ENCODE measurements at regions not wholly inside any gene's neighbourhood (a gene's known extent, or its start where the extent isn't known, plus 50 kb on each side); places are given as distances from the start of the nearest gene placed in this dataset.

DNA sequence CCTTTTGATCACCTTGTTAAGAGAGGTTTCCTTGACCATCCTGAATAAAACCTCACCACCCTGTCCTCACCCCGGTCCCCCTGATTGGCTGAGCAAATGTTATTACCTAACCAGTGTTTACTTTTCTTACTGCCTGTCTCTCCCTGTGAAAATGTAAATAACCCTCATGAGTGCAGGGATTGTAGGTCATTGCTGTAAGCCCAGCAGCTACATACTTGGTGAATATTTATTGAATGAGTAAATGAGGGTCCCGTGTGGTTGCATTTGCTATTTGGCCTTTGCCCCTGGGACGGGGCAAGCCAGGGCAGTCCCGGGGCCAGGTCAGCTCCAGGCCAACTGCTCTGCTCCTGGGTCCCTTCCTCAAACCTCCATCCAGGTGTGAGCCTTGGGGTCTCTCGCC is 55.5 kb upstream of the CLCN4 start:
- H3K27ac ChIP-seq (ENCODE audit: low read depth in 2 of 2, low read length in 1 of 2): no peak overlapping the region
- H2AFZ ChIP-seq (ENCODE audit: low read depth): no peak overlapping the region
- 21% methylated on average over 1 of the region's 5 CpGs for WGBS (ENCODE audit: low lambda C conversion rate)
- CTCF ChIA-PET: interaction anchor here (1.9 kb wide), 1 partner anchor 18 kb away, joined by 6 read pairs; no protein-coding TSS in a partner anchor
- H3K36me3 ChIP-seq (replicated peaks in 1 of 2; ENCODE audit: control insufficient read depth in 1 of 2, insufficient read depth in 2 of 2, low read length in 1 of 2): peaks cover 0 to 2% of the 10 kb centered on the region in 2 experiments
- H3K4me2 ChIP-seq: no peak overlapping the region
- no peak overlapping the region for H3K9ac ChIP-seq
- no peaks in the 10 kb centered on the region for H3K9me3 ChIP-seq
- DNase-seq: no peak
- no peaks in the 10 kb centered on the region for H3K79me2 ChIP-seq (ENCODE audit: insufficient read depth)
- POLR2A ChIA-PET: no interaction called here
- TF ChIP-seq MAX (IDR thresholded peaks at IDR 0.05; ENCODE audit: low read depth): no peak
- TF ChIP-seq SMC3 (IDR thresholded peaks at IDR 0.05; ENCODE audit: low read depth, low read length): no peak
- no peak for TF ChIP-seq JUND (IDR thresholded peaks at IDR 0.05)
- TF ChIP-seq MEF2A (IDR thresholded peaks at IDR 0.05; ENCODE audit: borderline replicate concordance, low read depth): no peak
- no peak for TF ChIP-seq GABPA (IDR thresholded peaks at IDR 0.05; ENCODE audit: low read depth)
- TF ChIP-seq TAF1 (IDR thresholded peaks at IDR 0.05; ENCODE audit: borderline replicate concordance, low read depth, low read length): no peak
- no peak for TF ChIP-seq RXRA (IDR thresholded peaks at IDR 0.05; ENCODE audit: borderline replicate concordance, low read depth)
- no peak for TF ChIP-seq USF2 (IDR thresholded peaks at IDR 0.05; ENCODE audit: borderline replicate concordance, low read depth, low read length)
- no peak for TF ChIP-seq POLR2AphosphoS5 (IDR thresholded peaks at IDR 0.05; ENCODE audit: low read depth, low read length)
- TF ChIP-seq, protein P1, sequence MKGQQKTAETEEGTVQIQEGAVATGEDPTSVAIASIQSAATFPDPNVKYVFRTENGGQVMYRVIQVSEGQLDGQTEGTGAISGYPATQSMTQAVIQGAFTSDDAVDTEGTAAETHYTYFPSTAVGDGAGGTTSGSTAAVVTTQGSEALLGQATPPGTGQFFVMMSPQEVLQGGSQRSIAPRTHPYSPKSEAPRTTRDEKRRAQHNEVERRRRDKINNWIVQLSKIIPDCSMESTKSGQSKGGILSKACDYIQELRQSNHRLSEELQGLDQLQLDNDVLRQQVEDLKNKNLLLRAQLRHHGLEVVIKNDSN (IDR thresholded peaks at IDR 0.05; ENCODE audit: borderline replicate concordance, low read depth): no peak
- no peak for TF ChIP-seq MXI1 (IDR thresholded peaks at IDR 0.05; ENCODE audit: low read depth, low read length)
- TF ChIP-seq PBX3 (IDR thresholded peaks at IDR 0.05): no peak
- no peak for TF ChIP-seq ELF1 (IDR thresholded peaks at IDR 0.05)
- no peak for TF ChIP-seq FOXJ3 (CRISPR knock-in tag; IDR thresholded peaks at IDR 0.05)
- no peak for TF ChIP-seq FOXM1 (IDR thresholded peaks at IDR 0.05; ENCODE audit: low read depth)
- TF ChIP-seq EZH2phosphoT487 (IDR thresholded peaks at IDR 0.05; ENCODE audit: borderline replicate concordance, low read depth): no peak
- H3K27me3 ChIP-seq (ENCODE audit: insufficient read depth): no peaks in the 10 kb centered on the region
- no peaks in the 10 kb centered on the region for H4K20me1 ChIP-seq (ENCODE audit: insufficient read depth)
- no peaks in the 10 kb centered on the region for H3K9me2 ChIP-seq
- no peaks in the 10 kb centered on the region for H3K4me1 ChIP-seq (ENCODE audit: control insufficient read depth in 1 of 2, insufficient read depth in 2 of 2, low read depth in 1 of 2, low read length in 1 of 2)
- H3F3A ChIP-seq (replicated peaks; ENCODE audit: insufficient read depth): no peaks in the 10 kb centered on the region
- H3K4me3 ChIP-seq (ENCODE audit: low read depth in 2 of 2, low read length in 1 of 2): no peak overlapping the region

Data from SK-N-SH (cell line).